Keratinocyte (primary cell): ENCODE measurements at regions not wholly inside any gene's neighbourhood (a gene's known extent, or its start where the extent isn't known, plus 50 kb on each side); places are given as distances from the start of the nearest gene placed in this dataset.

Experiments used
- CTCF ChIP-seq, 3 experiments: IDR thresholded peaks in 1 of 3; conservative IDR thresholded peaks in 1 of 3; optimal IDR thresholded peaks in 1 of 3; 2 replicates in 2 of 3; 3 replicates in 1 of 3; pipeline versions ENCODE3 to v1.5.1; 2011; ENCODE audit warnings: low read length in 3 of 3, mild to moderate bottlenecking in 3 of 3, moderate library complexity in 2 of 3, control low read depth in 1 of 3, inconsistent platforms in 1 of 3; ENCODE audit not compliant: insufficient read depth in 2 of 3; ENCODE audit errors: extremely low read depth in 1 of 3
- EZH2 ChIP-seq: IDR thresholded peaks from one replicate; pipeline ENCODE4 v1.6.1; 2012; ENCODE audit warnings: inconsistent platforms, mild to moderate bottlenecking, low read length, moderate library complexity

- TF ChIP-seq CTCF (optimal IDR thresholded peaks at IDR 0.05 in 1 of 3, IDR thresholded peaks at IDR 0.05 in 1 of 3, conservative IDR thresholded peaks at IDR 0.05 in 1 of 3; ENCODE audit: extremely low read depth in 1 of 3, insufficient read depth in 2 of 3, low read length in 3 of 3) (no peak), EZH2 (no peak)
Observed at GRCh38 chr14:97104029-97104428, 306.8 kb downstream of the VRK1 start.
